NCI-H82 (cell line): ENCODE measurements at regions not wholly inside any gene's neighbourhood (a gene's known extent, or its start where the extent isn't known, plus 50 kb on each side); places are given as distances from the start of the nearest gene placed in this dataset.
A peak's percentile ranks its signal among the peaks of the same experiment; 100 is the strongest.
"Not testable (repeated sequence)": the region's sequence is repeated elsewhere in the genome, so short reads cannot be mapped to it uniquely, and the experiment has no call there.

Experiments used
- DNase-seq: peaks from one replicate; lab custom pipeline; 2025; lab: John Stamatoyannopoulos, UW

GRCh38 chr1:4482526-4482925 lies 171.9 kb upstream of the AJAP1 start:
- DNase-seq, result no peak

GRCh38 chr1:4483021-4483625 lies 171.3 kb upstream of the AJAP1 start:
- no peak for DNase-seq

- DNase-seq, result no peak
Observed at GRCh38 chr1:4485398-4485797, 169.0 kb upstream of the AJAP1 start.

GRCh38 chr1:4485878-4486277 lies 168.5 kb upstream of the AJAP1 start:
- DNase-seq, result no peak

GRCh38 chr1:4486408-4487120 lies 167.8 kb upstream of the AJAP1 start:
- DNase-seq, result no peak

- no peak for DNase-seq
Observed at GRCh38 chr1:4488018-4488417, 166.4 kb upstream of the AJAP1 start.

- no peak for DNase-seq
Observed at GRCh38 chr1:4489486-4489885, 164.9 kb upstream of the AJAP1 start.

GRCh38 chr1:4489992-4490391 lies 164.4 kb upstream of the AJAP1 start:
- DNase-seq, result not testable (repeated sequence)

GRCh38 chr1:4494027-4494426 lies 160.4 kb upstream of the AJAP1 start:
- DNase-seq, result no peak

- DNase-seq, result peak; percentile 54
Observed at GRCh38 chr1:4494558-4494957, 159.9 kb upstream of the AJAP1 start.

- no peak for DNase-seq
Observed at GRCh38 chr1:4495809-4496208, 158.6 kb upstream of the AJAP1 start.

- DNase-seq, result no peak
Observed at GRCh38 chr1:4500441-4500840, 154.0 kb upstream of the AJAP1 start.

GRCh38 chr1:4506591-4506990 lies 147.8 kb upstream of the AJAP1 start:
- DNase-seq, result no peak

- no peak for DNase-seq
Observed at GRCh38 chr1:4509206-4509605, 145.2 kb upstream of the AJAP1 start.

- no peak for DNase-seq
Observed at GRCh38 chr1:4510276-4510691, 144.1 kb upstream of the AJAP1 start.

GRCh38 chr1:4511374-4511773 lies 143.0 kb upstream of the AJAP1 start:
- DNase-seq, result no peak

- DNase-seq, result peak; percentile 54
Observed at GRCh38 chr1:4512636-4513035, 141.8 kb upstream of the AJAP1 start.

GRCh38 chr1:4513685-4514084 lies 140.7 kb upstream of the AJAP1 start:
- no peak for DNase-seq

GRCh38 chr1:4515727-4516289 lies 138.6 kb upstream of the AJAP1 start:
- DNase-seq, result no peak

GRCh38 chr1:4516596-4516995 lies 137.8 kb upstream of the AJAP1 start:
- no peak for DNase-seq

- DNase-seq, result peak; percentile 35
Observed at GRCh38 chr1:4517186-4517954, 137.0 kb upstream of the AJAP1 start.

- no peak for DNase-seq
Observed at GRCh38 chr1:4518621-4519020, 135.8 kb upstream of the AJAP1 start.

- no peak for DNase-seq
Observed at GRCh38 chr1:4519954-4520353, 134.5 kb upstream of the AJAP1 start.
